Skeletal muscle cell (primary cell): ENCODE measurements at regions not wholly inside any gene's neighbourhood (a gene's known extent, or its start where the extent isn't known, plus 50 kb on each side); places are given as distances from the start of the nearest gene placed in this dataset.
A peak's percentile ranks its signal among the peaks of the same experiment; 100 is the strongest.

Source experiments
- DNase-seq: peaks from one replicate; pipeline ENCODE4 v3.0.0-alpha.2; 2010; ENCODE audit warnings: low read depth
- H3K4me3 ChIP-seq: 2 replicates; pipeline ENCODE4 v1.5.1; 2011; ENCODE audit warnings: low read depth, mild to moderate bottlenecking, control low read depth, low read length, moderate library complexity

DNA sequence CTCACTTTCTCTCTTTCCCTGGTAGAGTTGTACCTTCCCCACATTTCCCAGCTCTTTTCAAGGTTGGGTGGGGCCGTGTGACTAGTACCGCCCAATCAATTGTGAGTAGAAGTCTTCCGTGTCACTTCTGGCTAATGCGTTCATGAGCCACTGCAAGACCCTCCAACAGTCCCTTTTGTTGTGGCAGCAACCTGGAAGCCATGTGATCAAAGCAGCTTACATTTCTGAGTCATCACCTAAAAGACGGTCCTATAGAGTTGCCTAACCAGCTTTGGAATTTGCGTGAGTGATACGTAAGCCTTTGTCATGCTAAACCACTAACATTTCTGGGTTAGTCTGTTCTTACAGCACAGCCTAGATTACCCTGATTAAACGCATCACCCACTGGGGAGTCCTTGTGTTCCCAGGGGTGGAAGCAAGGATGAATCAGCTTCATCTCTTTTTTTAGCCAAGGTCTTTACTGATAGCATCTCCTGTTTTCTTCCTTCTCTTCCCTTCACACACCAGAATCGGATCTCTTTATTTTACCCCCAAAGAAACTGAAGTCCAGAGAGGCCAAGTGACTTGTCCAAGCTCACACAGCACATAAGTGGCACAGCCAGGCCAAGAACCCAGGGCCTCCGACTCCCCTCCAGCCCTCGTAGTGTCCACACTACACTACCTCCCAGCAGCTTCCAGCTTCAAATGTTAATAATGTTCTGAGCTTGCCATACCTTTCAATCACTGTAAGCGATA lies 366.3 kb upstream of the XYLT1 start:
- peak; percentile 98 for DNase-seq

GRCh38 chr16:17835118-17835876 lies 364.5 kb upstream of the XYLT1 start:
- no peak for DNase-seq
- H3K4me3 ChIP-seq = no peak overlapping the region

More for the DNA sequence above, 366.3 kb upstream of the XYLT1 start:
- no peak overlapping the region for H3K4me3 ChIP-seq

DNA sequence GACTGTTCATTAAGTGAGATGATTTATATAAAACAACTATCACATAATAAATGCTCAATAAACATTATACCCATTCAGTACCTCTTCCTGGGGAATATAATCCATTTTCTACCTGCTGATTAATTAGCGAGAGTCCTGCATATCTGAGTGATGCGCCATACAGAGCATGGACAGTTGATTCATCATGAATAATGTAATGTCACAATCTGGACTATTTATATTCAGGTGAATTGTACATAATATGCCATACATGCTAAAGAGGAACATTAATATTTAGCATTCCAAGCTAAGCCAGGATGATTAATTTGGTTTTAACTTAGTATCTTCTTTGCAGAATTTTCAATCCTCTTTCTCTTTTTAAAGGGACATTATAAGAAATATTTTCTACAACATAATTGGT lies 362.0 kb upstream of the XYLT1 start:
- DNase-seq = no peak
- H3K4me3 ChIP-seq = no peak overlapping the region

- peak; percentile 46 for DNase-seq
- H3K4me3 ChIP-seq = no peak overlapping the region
Measured at GRCh38 chr16:17831330-17831729, 360.6 kb upstream of the XYLT1 start.

DNA sequence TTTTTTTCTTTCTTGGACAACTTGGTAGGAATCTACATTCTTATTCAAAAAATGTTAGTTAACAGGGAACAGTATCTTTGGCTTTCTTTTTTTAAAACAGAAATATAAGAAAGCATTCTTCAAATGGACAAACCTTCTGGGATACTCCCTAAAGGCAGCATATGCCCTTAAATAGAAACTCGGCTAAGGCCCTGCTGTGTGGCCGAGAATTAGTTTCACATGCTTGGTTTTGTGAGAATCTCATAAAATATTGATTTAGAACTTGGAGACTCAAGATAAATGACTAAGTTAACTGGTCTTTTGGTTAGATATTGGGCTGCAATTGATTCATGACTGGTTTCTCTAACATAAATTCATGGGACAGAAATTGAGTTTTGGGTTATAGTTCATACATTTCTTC lies 359.9 kb upstream of the XYLT1 start:
- DNase-seq = no peak
- H3K4me3 ChIP-seq = no peak overlapping the region

- no peak for DNase-seq
- H3K4me3 ChIP-seq = no peak overlapping the region
Measured at GRCh38 chr16:17829811-17830210, 359.1 kb upstream of the XYLT1 start.

- peak; percentile 93 for DNase-seq
- no peak overlapping the region for H3K4me3 ChIP-seq
Measured at GRCh38 chr16:17828012-17828411, 357.3 kb upstream of the XYLT1 start.

GRCh38 chr16:17827313-17827712 lies 356.6 kb upstream of the XYLT1 start:
- no peak for DNase-seq
- H3K4me3 ChIP-seq = no peak overlapping the region

DNA sequence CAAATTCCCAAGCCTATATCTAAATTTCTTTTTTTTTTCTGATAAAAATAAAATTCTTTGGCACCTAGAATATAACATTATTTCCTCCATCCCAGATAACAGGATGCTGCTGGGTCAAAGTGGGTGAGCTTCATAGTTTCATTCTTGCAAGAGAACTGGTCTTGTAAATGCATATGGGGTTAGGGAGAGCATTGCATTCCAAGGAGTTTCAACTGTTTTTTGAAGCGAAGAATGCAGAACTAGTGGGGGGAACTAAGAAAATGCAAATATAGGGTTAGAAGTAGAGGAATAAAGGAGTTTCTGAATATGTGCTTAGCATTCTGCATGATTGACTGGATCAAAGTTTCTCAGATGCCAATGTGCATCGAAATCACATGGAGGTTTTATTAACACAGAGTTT lies 347.2 kb upstream of the XYLT1 start:
- no peak overlapping the region for H3K4me3 ChIP-seq

GRCh38 chr16:17817260-17817659 lies 346.5 kb upstream of the XYLT1 start:
- no peak overlapping the region for H3K4me3 ChIP-seq
- DNase-seq = no peak

More for the DNA sequence above, 347.2 kb upstream of the XYLT1 start:
- no peak for DNase-seq

- no peak for DNase-seq
- H3K4me3 ChIP-seq = no peak overlapping the region
Measured at GRCh38 chr16:17812771-17813170, 342.0 kb upstream of the XYLT1 start.

DNA sequence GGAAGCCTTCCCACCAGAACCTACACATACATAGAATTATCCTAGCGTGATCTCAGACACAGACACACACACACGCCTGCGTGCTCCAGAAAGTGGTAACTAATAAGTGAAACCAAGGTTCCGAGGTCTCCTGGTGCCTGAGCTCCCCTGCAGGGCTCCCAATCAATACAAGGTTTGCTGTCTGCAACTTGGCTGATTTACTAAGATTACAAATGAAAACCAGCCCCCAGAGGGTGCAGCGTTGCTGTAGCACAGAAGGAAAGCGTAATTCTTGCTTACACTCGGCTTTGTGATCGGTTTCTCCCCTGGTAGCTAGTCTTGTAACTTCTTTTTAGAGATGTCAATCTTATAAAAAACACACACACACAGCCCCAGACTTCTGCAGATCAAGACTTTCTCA lies 334.1 kb upstream of the XYLT1 start:
- peak; percentile 42 for DNase-seq
- no peak overlapping the region for H3K4me3 ChIP-seq

DNA sequence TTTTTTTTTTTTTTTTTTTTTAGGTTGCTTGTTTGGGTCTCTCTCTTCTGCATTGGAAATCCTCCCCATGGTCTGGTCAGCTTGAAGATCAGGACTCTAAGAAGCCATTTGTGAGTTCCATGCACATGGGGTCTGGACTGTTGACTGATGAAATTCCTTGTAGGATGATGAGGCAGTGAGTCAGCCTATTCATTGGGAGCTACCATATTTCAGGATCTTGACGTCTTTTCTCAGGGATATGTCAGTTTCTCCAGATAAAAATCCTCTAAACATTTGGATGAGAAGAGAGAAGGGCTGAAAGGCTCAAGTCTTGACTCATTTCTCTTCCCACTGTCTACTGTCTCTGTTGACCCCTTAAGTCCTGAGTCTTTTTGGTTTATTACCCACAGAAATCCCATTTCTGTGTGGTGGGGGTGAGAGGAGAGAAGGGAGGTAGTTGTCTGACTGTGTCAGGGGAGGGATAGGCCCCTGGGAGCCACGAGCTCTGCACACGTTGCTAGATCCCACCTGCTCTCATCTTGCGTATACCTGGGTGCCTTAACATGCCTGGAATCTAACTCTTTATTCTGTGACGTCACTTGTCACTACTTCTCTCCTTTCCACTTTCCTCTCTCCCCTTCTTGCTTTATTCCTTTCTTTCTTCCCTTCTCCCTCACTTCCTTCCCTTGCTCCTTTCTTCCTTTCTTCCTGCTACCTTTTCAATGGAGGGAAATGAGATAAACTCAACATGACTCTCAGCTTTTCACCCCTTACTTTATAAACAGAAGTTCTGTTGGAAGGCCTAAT lies 333.1 kb upstream of the XYLT1 start:
- DNase-seq = peak; percentile 93
- H3K4me3 ChIP-seq = no peak overlapping the region

DNA sequence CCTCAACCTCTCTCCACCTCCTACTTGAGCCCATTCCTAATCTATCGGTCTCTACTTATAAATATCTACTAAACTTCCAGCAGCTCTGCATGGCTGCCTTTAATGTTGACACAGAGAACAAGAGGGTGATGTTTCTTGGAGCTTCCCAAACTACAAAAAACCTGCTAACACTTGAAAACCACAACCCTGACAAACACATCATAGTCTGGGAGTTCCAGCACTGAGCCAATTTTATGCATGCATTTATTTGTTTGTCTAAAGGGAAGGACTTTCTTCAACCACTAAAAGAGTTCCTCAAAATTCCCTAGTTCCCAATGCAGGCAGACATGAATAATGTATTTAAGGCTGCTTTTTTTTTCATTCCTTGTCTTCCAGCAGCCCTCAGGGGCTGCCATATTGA lies 331.8 kb upstream of the XYLT1 start:
- DNase-seq = no peak
- no peak overlapping the region for H3K4me3 ChIP-seq

- DNase-seq = no peak
- no peak overlapping the region for H3K4me3 ChIP-seq
Measured at GRCh38 chr16:17801068-17801467, 330.3 kb upstream of the XYLT1 start.

DNA sequence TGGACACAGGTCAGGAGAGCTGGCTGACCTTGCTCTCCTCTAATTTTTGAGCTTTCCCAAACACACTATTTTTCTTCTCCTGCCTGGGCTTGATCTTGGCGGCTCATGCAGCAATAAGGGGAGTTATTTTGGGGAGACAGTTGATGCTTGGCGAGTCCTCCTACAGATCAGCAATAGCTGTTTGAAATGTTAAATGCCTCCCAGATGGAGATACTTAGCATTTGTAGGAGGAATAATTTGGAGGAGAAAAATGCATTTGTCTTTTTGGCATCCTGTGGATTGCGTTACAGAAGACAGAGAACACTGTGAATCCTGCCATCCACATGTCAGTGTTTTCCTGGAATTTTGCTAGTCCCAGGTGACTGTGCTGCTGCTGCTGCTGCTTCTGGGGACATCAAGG lies 328.0 kb upstream of the XYLT1 start:
- no peak overlapping the region for H3K4me3 ChIP-seq
- DNase-seq = no peak

GRCh38 chr16:17793354-17793753 lies 322.6 kb upstream of the XYLT1 start:
- no peak for DNase-seq
- H3K4me3 ChIP-seq = no peak overlapping the region

DNA sequence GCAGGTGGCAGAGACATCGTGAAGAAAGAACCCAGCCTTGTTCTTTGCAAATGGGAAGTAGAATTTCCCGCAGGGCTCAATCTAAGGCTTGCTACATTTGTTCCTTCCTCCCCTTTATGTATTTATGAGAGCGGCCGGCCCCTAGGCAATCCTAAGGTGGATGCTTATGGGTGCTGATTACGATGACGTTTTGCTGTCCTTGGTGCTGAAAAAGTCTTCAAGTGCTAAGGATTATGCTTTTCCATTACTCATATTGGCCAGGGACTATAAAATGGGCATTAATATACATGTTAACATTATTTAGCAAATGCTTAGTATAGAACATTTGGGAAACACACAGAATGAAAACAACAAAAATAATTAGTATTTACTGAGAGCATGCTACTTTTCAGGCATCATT lies 313.3 kb upstream of the XYLT1 start:
- DNase-seq = no peak
- no peak overlapping the region for H3K4me3 ChIP-seq

- H3K4me3 ChIP-seq = no peak overlapping the region
- DNase-seq = peak; percentile 77
Measured at GRCh38 chr16:17780181-17780580, 309.4 kb upstream of the XYLT1 start.

GRCh38 chr16:17777408-17777863 lies 306.7 kb upstream of the XYLT1 start:
- no peak overlapping the region for H3K4me3 ChIP-seq
- peak; percentile 71 for DNase-seq
